HG02642 (cell line): ENCODE measurements at regions not wholly inside any gene's neighbourhood (a gene's known extent, or its start where the extent isn't known, plus 50 kb on each side); places are given as distances from the start of the nearest gene placed in this dataset.

Source experiments
- ATAC-seq: cut with Tn5 transposase; IDR thresholded peaks from one replicate; pipeline ENCODE4 v1.9.1; 2021; ENCODE audit warnings: mild to moderate bottlenecking; ENCODE audit not compliant: unreplicated experiment, poor library complexity

- no peak for ATAC-seq
Observed at GRCh38 chr12:28100717-28101116, 89.5 kb upstream of the CCDC91 start.

GRCh38 chr12:28104316-28104715 is 85.9 kb upstream of the CCDC91 start:
- no peak for ATAC-seq

GRCh38 chr12:28104903-28105864 is 85.1 kb upstream of the CCDC91 start:
- no peak for ATAC-seq

- ATAC-seq = no peak
Observed at GRCh38 chr12:28107679-28108078, 82.6 kb upstream of the CCDC91 start.

- no peak for ATAC-seq
Observed at GRCh38 chr12:28108599-28108998, 81.7 kb upstream of the CCDC91 start.

GRCh38 chr12:28110329-28110728 is 79.9 kb upstream of the CCDC91 start:
- no peak for ATAC-seq

- ATAC-seq = no peak
Observed at GRCh38 chr12:28114488-28114887, 75.8 kb upstream of the CCDC91 start.

GRCh38 chr12:28121433-28121832 is 68.8 kb upstream of the CCDC91 start:
- ATAC-seq = no peak

GRCh38 chr12:28121899-28122655 is 68.2 kb upstream of the CCDC91 start:
- ATAC-seq = no peak

- no peak for ATAC-seq
Observed at GRCh38 chr12:28122756-28123155, 67.5 kb upstream of the CCDC91 start.

- no peak for ATAC-seq
Observed at GRCh38 chr12:28127455-28127854, 62.8 kb upstream of the CCDC91 start.

- no peak for ATAC-seq
Observed at GRCh38 chr12:28129031-28129430, 61.2 kb upstream of the CCDC91 start.

GRCh38 chr12:28130234-28130624 is 60.0 kb upstream of the CCDC91 start:
- no peak for ATAC-seq

GRCh38 chr12:28130625-28131598 is 59.3 kb upstream of the CCDC91 start:
- no peak for ATAC-seq

- ATAC-seq = no peak
Observed at GRCh38 chr12:28132398-28132797, 57.9 kb upstream of the CCDC91 start.

- ATAC-seq = no peak
Observed at GRCh38 chr12:28135801-28136439, 54.3 kb upstream of the CCDC91 start.

- no peak for ATAC-seq
Observed at GRCh38 chr12:28137414-28137813, 52.8 kb upstream of the CCDC91 start.

GRCh38 chr12:28140404-28140803 is 49.9 kb upstream of the CCDC91 start:
- ATAC-seq = no peak
